MM.1S (cell line): ENCODE measurements at regions not wholly inside any gene's neighbourhood (a gene's known extent, or its start where the extent isn't known, plus 50 kb on each side); places are given as distances from the start of the nearest gene placed in this dataset.

Experiments used
- EZH2 ChIP-seq: fragments of 300-600 bp; sonication (generic); optimal IDR thresholded peaks from 2 replicates; pipeline ENCODE3; 2017; ENCODE audit warnings: low read depth, mild to moderate bottlenecking, antibody characterized with exemption, low read length, mixed read lengths
- EZH2phosphoT487 ChIP-seq: fragments of 300-600 bp; sonication (generic); IDR thresholded peaks from 2 replicates; pipeline ENCODE4 v1.6.1; 2018; ENCODE audit warnings: antibody characterized with exemption, low read length
- TF ChIP-seq, protein P1 (sequence below): fragments of 300-600 bp; sonication (generic); IDR thresholded peaks from 2 replicates; pipeline ENCODE4 v1.5.1; 2016; ENCODE audit warnings: antibody characterized with exemption, low read length, mixed read lengths

DNA sequence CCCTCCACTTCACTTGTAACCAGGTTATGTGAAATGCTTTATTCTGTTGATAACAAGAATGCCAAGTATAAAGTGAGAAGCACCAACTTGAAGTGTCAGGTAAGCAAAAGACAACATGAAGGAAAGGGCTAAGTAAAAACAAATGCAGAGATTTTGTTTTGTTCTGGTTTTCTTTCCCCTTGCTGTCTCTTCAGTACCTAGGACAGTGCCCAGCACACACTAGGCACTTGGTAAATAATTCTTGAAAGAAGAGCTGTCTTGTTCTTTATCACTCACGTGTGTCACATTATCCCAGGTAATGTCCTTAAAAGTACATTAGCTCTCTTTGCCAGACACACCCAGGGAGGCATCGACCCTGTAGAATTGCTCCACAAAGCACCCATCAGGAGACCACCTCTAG, 350.0 kb upstream of the IRAK1BP1 start:
- TF ChIP-seq, protein P1, sequence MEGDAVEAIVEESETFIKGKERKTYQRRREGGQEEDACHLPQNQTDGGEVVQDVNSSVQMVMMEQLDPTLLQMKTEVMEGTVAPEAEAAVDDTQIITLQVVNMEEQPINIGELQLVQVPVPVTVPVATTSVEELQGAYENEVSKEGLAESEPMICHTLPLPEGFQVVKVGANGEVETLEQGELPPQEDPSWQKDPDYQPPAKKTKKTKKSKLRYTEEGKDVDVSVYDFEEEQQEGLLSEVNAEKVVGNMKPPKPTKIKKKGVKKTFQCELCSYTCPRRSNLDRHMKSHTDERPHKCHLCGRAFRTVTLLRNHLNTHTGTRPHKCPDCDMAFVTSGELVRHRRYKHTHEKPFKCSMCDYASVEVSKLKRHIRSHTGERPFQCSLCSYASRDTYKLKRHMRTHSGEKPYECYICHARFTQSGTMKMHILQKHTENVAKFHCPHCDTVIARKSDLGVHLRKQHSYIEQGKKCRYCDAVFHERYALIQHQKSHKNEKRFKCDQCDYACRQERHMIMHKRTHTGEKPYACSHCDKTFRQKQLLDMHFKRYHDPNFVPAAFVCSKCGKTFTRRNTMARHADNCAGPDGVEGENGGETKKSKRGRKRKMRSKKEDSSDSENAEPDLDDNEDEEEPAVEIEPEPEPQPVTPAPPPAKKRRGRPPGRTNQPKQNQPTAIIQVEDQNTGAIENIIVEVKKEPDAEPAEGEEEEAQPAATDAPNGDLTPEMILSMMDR, result no peak
- TF ChIP-seq EZH2, result no peak
- no peak for TF ChIP-seq EZH2phosphoT487
